ENCODE measurements at regions not wholly inside any gene's neighbourhood (a gene's known extent, or its start where the extent isn't known, plus 50 kb on each side); places are given as distances from the start of the nearest gene placed in this dataset.
"Not testable (repeated sequence)": the region's sequence is repeated elsewhere in the genome, so short reads cannot be mapped to it uniquely, and the experiment has no call there.

- Histone ChIP-seq H3K27me3 (no peaks in the 10 kb centered on the region), H3K9me3 (no peaks in the 10 kb centered on the region), H3K4me3 (no peak overlapping the region), H3K36me3 (no peaks in the 10 kb centered on the region), H3K4me1 (no peaks in the 10 kb centered on the region), H3K27ac (no peak overlapping the region)
- 61% methylated on average over 2 of the region's 2 CpGs for WGBS
- DNase-seq (ENCODE audit: low spot score in 2 of 2): no peak
- no peak for TF ChIP-seq EP300 (IDR thresholded peaks at IDR 0.05)
- TF ChIP-seq POLR2AphosphoS5 (IDR thresholded peaks at IDR 0.05): no peak
- no peak for TF ChIP-seq CTCF (IDR thresholded peaks at IDR 0.05)
- TF ChIP-seq POLR2A (IDR thresholded peaks at IDR 0.05): no peak
Measured at GRCh38 chr16:59108374-59108773, 374.3 kb upstream of the GOT2 start.

GRCh38 chr16:59096682-59097081, 362.6 kb upstream of the GOT2 start:
- H3K27me3 ChIP-seq; H3K9me3 ChIP-seq; DNase-seq (ENCODE audit: low spot score in 2 of 2); H3K27ac ChIP-seq; H3K4me3 ChIP-seq; H3K4me1 ChIP-seq; H3K36me3 ChIP-seq: not testable (repeated sequence)
- WGBS: 87% methylated on average over 9 of the region's 9 CpGs

DNA sequence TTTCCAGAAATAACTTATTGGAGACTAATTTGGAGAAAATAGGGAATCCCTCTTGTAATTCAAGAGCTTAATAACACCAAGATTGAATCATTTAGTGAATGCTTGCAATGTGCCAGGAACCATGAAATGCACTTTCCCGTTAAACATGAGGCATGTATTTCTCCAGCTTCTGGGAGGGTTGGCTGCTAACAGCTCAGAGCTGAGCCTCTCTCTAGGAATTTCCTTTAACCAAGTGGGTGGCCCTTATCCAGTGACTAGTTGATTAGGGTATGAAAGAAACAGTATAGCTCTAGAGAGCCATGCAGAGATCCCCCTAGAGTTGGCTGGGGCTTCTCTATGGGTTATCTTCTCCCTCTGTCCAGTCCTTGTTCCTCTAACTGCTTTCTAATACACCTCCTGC, 356.4 kb upstream of the GOT2 start:
- 82% methylated on average over 1 of the region's 1 CpG for WGBS
- Histone ChIP-seq H3K9me3 (no peaks in the 10 kb centered on the region), H3K36me3 (no peaks in the 10 kb centered on the region), H3K27ac (no peak overlapping the region), H3K27me3 (no peaks in the 10 kb centered on the region), H3K4me3 (no peak overlapping the region), H3K4me1 (no peaks in the 10 kb centered on the region)
- no peak for TF ChIP-seq POLR2AphosphoS5 (IDR thresholded peaks at IDR 0.05)
- TF ChIP-seq CTCF (IDR thresholded peaks at IDR 0.05): no peak
- no peak for TF ChIP-seq POLR2A (IDR thresholded peaks at IDR 0.05)
- TF ChIP-seq EP300 (IDR thresholded peaks at IDR 0.05): no peak
- DNase-seq (ENCODE audit: low spot score in 2 of 2): no peak

DNA sequence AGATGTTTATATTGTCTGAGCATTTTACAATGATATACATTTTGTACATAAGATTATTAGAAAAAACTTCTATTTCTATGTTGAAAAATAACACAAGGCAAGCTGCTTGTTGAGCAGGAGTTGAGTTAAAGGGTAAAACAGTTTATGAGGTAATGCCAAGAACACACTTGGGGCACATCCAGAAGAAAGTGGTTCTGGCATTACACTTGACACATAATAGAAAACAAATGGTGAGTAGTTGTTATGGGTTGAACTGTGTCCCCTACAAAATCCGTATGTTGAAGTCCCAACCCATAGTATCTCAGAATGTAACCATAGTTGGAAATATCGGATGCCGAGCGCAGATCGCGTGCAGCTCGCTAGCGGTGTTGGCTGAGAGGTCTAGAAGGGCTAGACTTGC, 354.3 kb upstream of the GOT2 start:
- Histone ChIP-seq H3K27ac (no peak overlapping the region), H3K4me1 (no peaks in the 10 kb centered on the region), H3K9me3 (no peaks in the 10 kb centered on the region), H3K27me3 (no peaks in the 10 kb centered on the region), H3K4me3 (no peak overlapping the region), H3K36me3 (no peaks in the 10 kb centered on the region)
- no peak for DNase-seq (ENCODE audit: low spot score in 2 of 2)
- WGBS: 86% methylated on average over 8 of the region's 8 CpGs
- TF ChIP-seq POLR2A (IDR thresholded peaks at IDR 0.05) (no peak), EP300 (IDR thresholded peaks at IDR 0.05) (no peak), POLR2AphosphoS5 (IDR thresholded peaks at IDR 0.05) (no peak), CTCF (IDR thresholded peaks at IDR 0.05) (no peak)

DNA sequence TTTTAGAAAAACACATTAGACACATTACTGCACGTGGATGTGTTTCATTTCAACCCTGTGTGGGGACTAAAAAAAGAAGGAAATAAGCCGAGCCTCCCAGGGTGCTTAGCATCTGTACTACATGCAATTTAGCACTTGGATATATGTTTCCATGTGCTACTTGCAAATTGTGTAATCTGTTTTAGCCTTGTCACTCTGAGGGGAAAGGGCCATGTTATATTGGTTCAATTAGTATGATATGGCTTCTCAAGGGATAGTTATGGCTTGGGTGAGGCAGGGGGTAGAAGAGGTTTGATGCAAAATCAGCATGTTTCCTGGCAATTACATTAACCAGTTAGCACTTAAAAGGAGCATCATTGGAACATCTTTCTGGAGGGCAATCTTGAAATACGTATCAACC, 353.5 kb upstream of the GOT2 start:
- TF ChIP-seq EP300 (IDR thresholded peaks at IDR 0.05): no peak
- no peak for TF ChIP-seq POLR2A (IDR thresholded peaks at IDR 0.05)
- TF ChIP-seq POLR2AphosphoS5 (IDR thresholded peaks at IDR 0.05): no peak
- no peak for TF ChIP-seq CTCF (IDR thresholded peaks at IDR 0.05)
- 67% methylated on average over 3 of the region's 3 CpGs for WGBS
- H3K27ac ChIP-seq: no peak overlapping the region
- H3K27me3 ChIP-seq: no peaks in the 10 kb centered on the region
- no peaks in the 10 kb centered on the region for H3K36me3 ChIP-seq
- DNase-seq (ENCODE audit: low spot score in 2 of 2): no peak
- H3K4me1 ChIP-seq: no peaks in the 10 kb centered on the region
- peaks cover 4% of the 10 kb centered on the region for H3K9me3 ChIP-seq
- no peak overlapping the region for H3K4me3 ChIP-seq

GRCh38 chr16:59067205-59067604, 333.1 kb upstream of the GOT2 start:
- H3K4me3 ChIP-seq: no peak overlapping the region
- H3K27me3 ChIP-seq: no peaks in the 10 kb centered on the region
- H3K36me3 ChIP-seq: no peaks in the 10 kb centered on the region
- no peak overlapping the region for H3K27ac ChIP-seq
- no peak for DNase-seq (ENCODE audit: low spot score in 2 of 2)
- no peaks in the 10 kb centered on the region for H3K4me1 ChIP-seq
- H3K9me3 ChIP-seq: no peaks in the 10 kb centered on the region
- TF ChIP-seq EP300 (IDR thresholded peaks at IDR 0.05) (no peak), CTCF (IDR thresholded peaks at IDR 0.05) (no peak), POLR2A (IDR thresholded peaks at IDR 0.05) (no peak), POLR2AphosphoS5 (IDR thresholded peaks at IDR 0.05) (no peak)
- 45% methylated on average over 1 of the region's 1 CpG for WGBS
